CD14-positive monocyte (primary cell): ENCODE measurements at regions not wholly inside any gene's neighbourhood (a gene's known extent, or its start where the extent isn't known, plus 50 kb on each side); places are given as distances from the start of the nearest gene placed in this dataset.

ENCODE experiments used
- DNase-seq, 3 donors: peaks; one replicate each; pipeline ENCODE4 v3.0.0-alpha.2; 2011 to 2022
- H2AFZ ChIP-seq: 2 replicates; pipeline ENCODE4 v1.6.0; 2012; ENCODE audit warnings: mild to moderate bottlenecking, low read depth, low read length, inconsistent platforms; ENCODE audit not compliant: insufficient read depth, poor library complexity, severe bottlenecking
- H3K27ac ChIP-seq, 2 donors: 1 replicate in 1 of 2; 2 replicates in 1 of 2; pipeline ENCODE4 v1.5.1; 2012 to 2013; ENCODE audit warnings: low read length in 2 of 2, control low read depth in 1 of 2, inconsistent platforms in 1 of 2, low read depth in 1 of 2, mild to moderate bottlenecking in 1 of 2
- H3K27me3 ChIP-seq, 2 donors: one replicate each; pipeline versions ENCODE4 v1.6.0 to v1.6.1; 2011 to 2013; ENCODE audit warnings: low read length in 2 of 2; ENCODE audit not compliant: control insufficient read depth in 2 of 2, insufficient read depth in 2 of 2
- H3K36me3 ChIP-seq, 2 donors: replicated peaks in 1 of 2; 1 replicate in 1 of 2; 2 replicates in 1 of 2; pipeline versions ENCODE4 v1.5.1 to v1.6.1; 2012 to 2013; ENCODE audit warnings: low read length in 2 of 2, control low read depth in 1 of 2, inconsistent platforms in 1 of 2, mild to moderate bottlenecking in 1 of 2; ENCODE audit not compliant: insufficient read depth in 2 of 2, control insufficient read depth in 1 of 2
- H3K4me1 ChIP-seq, 2 donors: 1 replicate in 1 of 2; 2 replicates in 1 of 2; pipeline versions ENCODE4 v1.5.1 to v1.6.1; 2012 to 2013; ENCODE audit warnings: low read length in 2 of 2, control low read depth in 1 of 2, inconsistent platforms in 1 of 2, mild to moderate bottlenecking in 1 of 2, moderate library complexity in 1 of 2; ENCODE audit not compliant: insufficient read depth in 2 of 2, control insufficient read depth in 1 of 2
- H3K4me2 ChIP-seq: replicated peaks from 2 replicates; pipeline ENCODE3; 2012; ENCODE audit warnings: low read length, moderate library complexity, mild to moderate bottlenecking; ENCODE audit not compliant: poor library complexity, severe bottlenecking; ENCODE audit errors: extremely low read depth
- H3K4me3 ChIP-seq, 3 experiments: fragments of 200-600 bp in 1 of 3; sonication (generic) in 1 of 3; replicated peaks in 1 of 3; 1 replicate in 2 of 3; 2 replicates in 1 of 3; pipeline ENCODE4 v1.5.1; 2011 to 2013; ENCODE audit warnings: low read length in 3 of 3, mild to moderate bottlenecking in 3 of 3, control low read depth in 2 of 3, low read depth in 2 of 3, inconsistent platforms in 1 of 3, moderate library complexity in 1 of 3
- H3K79me2 ChIP-seq: 2 replicates; pipeline ENCODE4 v1.6.0; 2012; ENCODE audit warnings: mild to moderate bottlenecking, control low read depth, inconsistent platforms, low read length, moderate library complexity; ENCODE audit not compliant: insufficient read depth
- H3K9ac ChIP-seq: 2 replicates; pipeline ENCODE4 v1.6.0; 2017; ENCODE audit warnings: low read length, mild to moderate bottlenecking; ENCODE audit not compliant: insufficient read depth, poor library complexity, severe bottlenecking
- H3K9me3 ChIP-seq, 2 donors: replicated peaks in 1 of 2; 1 replicate in 1 of 2; 2 replicates in 1 of 2; pipeline versions ENCODE4 v1.5.1 to v1.6.1; 2012 to 2013; ENCODE audit warnings: low read length in 2 of 2, control low read depth in 1 of 2; ENCODE audit not compliant: control insufficient read depth in 1 of 2, insufficient read depth in 1 of 2
- H4K20me1 ChIP-seq: 2 replicates; pipeline ENCODE4 v1.6.0; 2012; ENCODE audit warnings: mild to moderate bottlenecking, low read length, control low read depth, moderate library complexity; ENCODE audit not compliant: insufficient read depth
- H3K27ac Mint-ChIP-seq, 7 donors: one replicate each; pipeline ENCODE4 v1.8.0; 2020; ENCODE audit warnings: mild to moderate bottlenecking in 7 of 7, mixed read lengths in 7 of 7, moderate library complexity in 6 of 7, inconsistent platforms in 2 of 7
- H3K27me3 Mint-ChIP-seq, 3 donors: one replicate each; pipeline ENCODE4 v1.8.0; 2021 to 2022; ENCODE audit warnings: low read depth in 3 of 3, mild to moderate bottlenecking in 3 of 3, mixed read lengths in 3 of 3, moderate library complexity in 3 of 3, inconsistent platforms in 1 of 3
- H3K36me3 Mint-ChIP-seq, 2 donors: one replicate each; pipeline ENCODE4 v1.8.0; 2020; ENCODE audit warnings: mixed read lengths in 2 of 2, inconsistent platforms in 1 of 2, mild to moderate bottlenecking in 1 of 2
- H3K4me1 Mint-ChIP-seq: one replicate; pipeline ENCODE4 v1.8.0; 2020; ENCODE audit warnings: mild to moderate bottlenecking, mixed read lengths
- H3K4me3 Mint-ChIP-seq, 2 donors: one replicate each; pipeline ENCODE4 v1.8.0; 2020; ENCODE audit warnings: mild to moderate bottlenecking in 2 of 2, mixed read lengths in 2 of 2, moderate library complexity in 1 of 2
- H3K9me3 Mint-ChIP-seq, 7 donors: one replicate each; pipeline ENCODE4 v1.8.0; 2020 to 2022; ENCODE audit warnings: mixed read lengths in 7 of 7, mild to moderate bottlenecking in 6 of 7, moderate library complexity in 6 of 7, inconsistent platforms in 2 of 7
- CTCF ChIP-seq: fragments of 200-600 bp; IDR thresholded peaks from one replicate; pipeline ENCODE4 v1.8.0; 2022; ENCODE audit warnings: antibody characterized with exemption, mild to moderate bottlenecking
- WGBS: methylation state at CpG from one replicate; pipeline ENCODE4 v1.1.5; 2013; ENCODE audit warnings: missing lambda C conversion rate; ENCODE audit not compliant: insufficient coverage; 5-methylcytosine and 5-hydroxymethylcytosine counted together
- intact Hi-C, 2 donors: fragments of 100-400 bp; cut with micrococcal nuclease; formaldehyde crosslinking; loops; one replicate each; pipeline versions ENCODE4 v1.15.0 to v1.15.1; 2023

- no peak overlapping the region for H3K4me3 ChIP-seq
- no peaks in the 10 kb centered on the region for H3K4me1 Mint-ChIP-seq
- no peaks in the 10 kb centered on the region for H3K36me3 ChIP-seq
- H3K79me2 ChIP-seq = no peaks in the 10 kb centered on the region
- H3K27me3 ChIP-seq = no peaks in the 10 kb centered on the region
- DNase-seq = no peak
- no peak overlapping the region for H2AFZ ChIP-seq
- H3K4me1 ChIP-seq = no peaks in the 10 kb centered on the region
- H3K9ac ChIP-seq = no peak overlapping the region
- H3K9me3 ChIP-seq = peaks cover 0 to 6% of the 10 kb centered on the region in 2 donors
- no peaks in the 10 kb centered on the region for H3K36me3 Mint-ChIP-seq
- H3K9me3 Mint-ChIP-seq = peaks cover 0 to 8% (median 5%) of the 10 kb centered on the region in 7 donors
- peaks cover 0 to 2% (median 0%) of the 10 kb centered on the region in 3 donors for H3K27me3 Mint-ChIP-seq
- H3K4me2 ChIP-seq = no peak overlapping the region
- no peak overlapping the region for H3K4me3 Mint-ChIP-seq
- intact Hi-C loops = no loop called here
- H3K27ac Mint-ChIP-seq = no peak overlapping the region
- H4K20me1 ChIP-seq = no peaks in the 10 kb centered on the region
- H3K27ac ChIP-seq = no peak overlapping the region
- 82% methylated on average over 2 of the region's 6 CpGs for WGBS
- no peak for TF ChIP-seq CTCF
These were observed 372.6 kb upstream of the MPDZ start for GRCh38 chr9:13651969-13652663.

DNA sequence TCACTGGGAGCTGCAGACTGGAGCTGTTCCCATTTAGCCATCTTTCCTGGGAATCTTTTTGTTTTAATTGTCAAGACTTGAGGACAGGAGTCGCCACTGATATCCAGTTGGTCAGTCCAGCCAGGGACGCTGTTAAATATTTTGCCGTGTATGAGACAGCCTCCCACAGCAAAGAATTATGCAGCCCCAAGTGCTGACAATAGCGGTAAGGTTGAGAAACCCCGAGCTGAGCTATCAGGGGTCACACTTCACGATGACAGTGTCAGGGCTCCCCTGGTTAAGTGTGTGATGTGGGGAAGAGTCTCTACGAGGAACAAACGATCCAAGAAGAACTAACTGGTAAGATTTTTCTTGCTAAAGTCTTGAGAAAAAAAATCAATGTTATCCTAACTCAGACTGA is 372.0 kb upstream of the MPDZ start:
- 93% methylated on average over 3 of the region's 8 CpGs for WGBS
- Histone ChIP-seq H3K36me3 (no peaks in the 10 kb centered on the region), H3K4me2 (no peak overlapping the region), H3K9ac (no peak overlapping the region), H4K20me1 (no peaks in the 10 kb centered on the region), H3K27ac (no peak overlapping the region), H3K9me3 (peaks cover 0 to 6% of the 10 kb centered on the region in 2 donors), H3K4me3 (no peak overlapping the region), H3K4me1 (no peaks in the 10 kb centered on the region), H2AFZ (no peak overlapping the region), H3K27me3 (no peaks in the 10 kb centered on the region), H3K79me2 (no peaks in the 10 kb centered on the region)
- no peak for DNase-seq
- H3K4me3 Mint-ChIP-seq = no peak overlapping the region
- peaks cover 0 to 2% (median 0%) of the 10 kb centered on the region in 3 donors for H3K27me3 Mint-ChIP-seq
- H3K4me1 Mint-ChIP-seq = no peaks in the 10 kb centered on the region
- H3K9me3 Mint-ChIP-seq = peaks cover 0 to 8% (median 4%) of the 10 kb centered on the region in 7 donors
- intact Hi-C loops = no loop called here
- H3K36me3 Mint-ChIP-seq = no peaks in the 10 kb centered on the region
- TF ChIP-seq CTCF = no peak
- no peak overlapping the region for H3K27ac Mint-ChIP-seq
